AG09319 (cell line): ENCODE measurements at regions not wholly inside any gene's neighbourhood (a gene's known extent, or its start where the extent isn't known, plus 50 kb on each side); places are given as distances from the start of the nearest gene placed in this dataset.
"Not testable (repeated sequence)": the region's sequence is repeated elsewhere in the genome, so short reads cannot be mapped to it uniquely, and the experiment has no call there.

Source experiments
- DNase-seq: peaks from one replicate; pipeline ENCODE4 v3.0.0-alpha.2; 2010; ENCODE audit warnings: low read depth; ENCODE audit errors: extremely low read depth
- CTCF ChIP-seq: IDR thresholded peaks from 2 replicates; pipeline ENCODE4 v1.5.1; 2011; ENCODE audit warnings: low read depth, mild to moderate bottlenecking, inconsistent platforms, low read length, moderate library complexity

GRCh38 chr2:65576278-65576677 is 143.9 kb upstream of the SPRED2 start:
- TF ChIP-seq CTCF: no peak
- no peak for DNase-seq

DNA sequence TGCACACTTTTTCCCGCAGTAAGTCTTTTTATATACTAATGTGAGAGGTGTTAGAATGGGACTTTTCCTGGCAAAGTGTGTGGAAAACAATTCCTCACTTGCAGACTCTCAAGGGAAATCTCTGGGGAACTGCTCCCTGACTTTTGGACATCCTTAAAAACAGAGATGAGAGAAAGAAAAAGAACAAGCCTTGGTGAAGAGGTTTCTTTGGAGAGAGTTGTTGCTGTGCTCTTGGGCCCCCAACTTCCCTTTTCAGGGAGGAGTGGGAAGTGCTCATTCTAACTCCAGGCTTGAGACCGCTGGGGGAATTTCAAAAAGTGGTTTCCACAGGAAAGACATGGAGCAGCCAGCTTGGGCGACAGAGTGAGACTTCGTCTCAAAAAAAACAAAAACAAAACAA is 142.6 kb upstream of the SPRED2 start:
- DNase-seq: no peak
- TF ChIP-seq CTCF: no peak

- DNase-seq: not testable (repeated sequence)
These were observed 136.4 kb upstream of the SPRED2 start for GRCh38 chr2:65568656-65569440.

DNA sequence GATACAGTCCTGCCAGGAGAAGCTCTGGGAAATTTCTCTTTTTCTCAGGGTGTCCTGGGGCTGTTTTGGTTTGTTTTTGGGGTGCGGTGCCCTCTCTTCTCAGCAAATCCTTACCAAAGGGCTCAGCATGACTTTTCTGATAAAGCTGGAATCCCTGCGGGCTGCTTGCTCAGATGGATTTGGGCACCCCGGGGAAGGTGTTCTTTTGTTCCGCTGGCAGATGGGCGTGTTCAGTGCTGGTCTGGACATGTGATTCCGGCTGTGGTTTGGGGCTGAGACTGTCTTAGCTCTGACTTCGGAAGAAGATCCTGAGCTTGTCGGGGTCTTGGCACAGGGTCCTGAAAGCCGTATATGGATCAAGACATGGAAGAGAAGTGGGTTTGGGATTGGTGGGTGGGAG is 134.2 kb upstream of the SPRED2 start:
- no peak for DNase-seq

GRCh38 chr2:65565681-65566080 is 133.3 kb upstream of the SPRED2 start:
- no peak for TF ChIP-seq CTCF
- no peak for DNase-seq

More for the DNA sequence above, 134.2 kb upstream of the SPRED2 start:
- no peak for TF ChIP-seq CTCF

DNA sequence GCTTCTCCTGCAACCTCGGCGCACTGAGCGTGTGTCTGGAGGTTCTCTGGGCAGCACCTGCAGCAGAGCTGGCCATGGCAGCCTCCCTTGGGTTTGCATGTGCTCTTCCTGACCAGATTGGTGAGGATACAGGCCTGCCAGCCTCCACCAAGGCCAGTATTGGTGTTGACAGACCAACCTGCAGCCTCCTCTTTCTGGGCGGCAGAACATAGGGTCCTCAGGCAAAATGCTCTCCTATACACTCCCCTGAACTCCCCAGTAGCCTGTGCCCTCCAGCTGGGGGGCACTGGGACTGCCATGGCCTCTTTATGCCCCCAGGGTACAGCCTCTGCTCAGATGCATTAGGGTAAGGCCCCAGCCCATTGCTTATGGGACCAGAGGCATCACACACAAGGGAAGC is 131.9 kb upstream of the SPRED2 start:
- DNase-seq: no peak
- TF ChIP-seq CTCF: no peak

GRCh38 chr2:65562890-65563289 is 130.5 kb upstream of the SPRED2 start:
- TF ChIP-seq CTCF: no peak
- no peak for DNase-seq

DNA sequence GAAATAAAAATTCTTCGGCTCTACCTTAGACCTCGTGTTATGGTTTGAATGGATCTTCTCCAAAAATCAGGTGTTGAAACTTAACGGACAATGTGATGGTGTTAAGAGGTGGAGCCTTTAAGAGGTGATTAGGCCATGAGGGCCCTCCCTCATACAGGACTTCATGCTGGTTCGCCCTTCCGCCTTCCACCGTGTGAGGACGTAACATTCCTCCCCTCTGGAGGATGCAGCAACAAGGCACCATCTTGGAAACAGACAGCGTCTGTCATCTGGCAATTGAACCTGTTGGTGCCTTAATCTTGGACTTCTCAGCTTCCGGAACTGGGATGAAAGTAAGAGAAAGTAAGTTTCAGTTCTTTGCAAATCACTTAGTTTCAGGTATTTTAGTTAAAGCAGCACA is 126.3 kb upstream of the SPRED2 start:
- TF ChIP-seq CTCF: no peak
- DNase-seq: no peak
